GM21717 (cell line): ENCODE measurements at regions not wholly inside any gene's neighbourhood (a gene's known extent, or its start where the extent isn't known, plus 50 kb on each side); places are given as distances from the start of the nearest gene placed in this dataset.

ENCODE experiments used
- ATAC-seq: cut with Tn5 transposase; IDR thresholded peaks from one replicate; pipeline ENCODE4 v1.9.1; 2021; ENCODE audit warnings: mild to moderate bottlenecking, moderate library complexity; ENCODE audit not compliant: unreplicated experiment

DNA sequence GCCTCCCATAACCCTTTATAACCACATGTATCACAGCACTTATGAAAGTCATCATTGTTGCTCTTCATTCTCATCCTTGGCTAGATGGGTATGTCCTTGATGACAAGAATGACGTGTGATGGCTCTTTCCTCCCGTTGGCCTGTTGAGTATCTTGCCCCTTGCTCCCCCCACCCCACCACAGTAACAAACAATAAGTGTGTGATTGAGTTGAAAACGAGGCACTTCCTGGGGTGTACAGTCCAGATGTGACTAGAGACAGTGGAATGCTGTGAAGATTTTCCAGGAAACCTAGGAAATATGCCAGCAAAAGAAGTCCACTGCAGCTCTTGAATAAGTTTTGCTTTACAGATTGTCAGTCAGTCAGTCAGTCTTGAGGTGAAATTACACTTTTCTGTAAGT, 262.5 kb downstream of the ELAVL2 start:
- ATAC-seq = no peak

GRCh38 chr9:23567516-23568165, 258.4 kb downstream of the ELAVL2 start:
- no peak for ATAC-seq

DNA sequence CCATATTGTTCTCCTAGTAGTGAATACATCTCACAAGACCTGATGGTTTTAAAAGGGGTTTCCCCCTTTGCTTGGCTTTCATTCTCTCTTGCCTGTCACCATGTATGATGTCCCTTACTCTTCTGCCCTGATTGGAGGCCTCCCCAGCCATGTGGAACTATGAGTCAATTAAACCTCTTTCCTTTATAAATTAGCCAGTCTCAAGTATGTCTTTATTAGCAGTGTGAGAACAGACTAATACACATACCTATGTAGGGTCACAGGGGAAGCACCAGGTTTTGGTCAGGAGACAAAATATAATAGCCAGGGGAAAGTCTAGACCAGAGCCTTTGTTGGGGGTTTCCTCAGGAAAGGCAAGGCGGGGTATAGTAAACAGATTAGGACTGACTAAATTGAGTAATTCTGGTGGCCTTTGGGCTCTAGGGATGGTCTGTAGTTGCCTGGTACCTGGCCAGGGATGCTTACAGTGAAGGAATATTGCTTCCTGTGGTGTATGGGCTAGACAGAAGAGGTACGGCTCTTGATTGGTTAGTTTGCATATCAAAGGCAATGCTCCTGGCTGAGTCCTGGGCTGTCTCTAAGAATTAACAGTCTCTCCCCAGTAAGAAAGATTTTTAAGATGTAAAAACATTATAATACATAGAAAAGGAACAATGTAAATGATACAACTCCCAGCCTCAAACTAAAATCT, 254.5 kb downstream of the ELAVL2 start:
- ATAC-seq = no peak

DNA sequence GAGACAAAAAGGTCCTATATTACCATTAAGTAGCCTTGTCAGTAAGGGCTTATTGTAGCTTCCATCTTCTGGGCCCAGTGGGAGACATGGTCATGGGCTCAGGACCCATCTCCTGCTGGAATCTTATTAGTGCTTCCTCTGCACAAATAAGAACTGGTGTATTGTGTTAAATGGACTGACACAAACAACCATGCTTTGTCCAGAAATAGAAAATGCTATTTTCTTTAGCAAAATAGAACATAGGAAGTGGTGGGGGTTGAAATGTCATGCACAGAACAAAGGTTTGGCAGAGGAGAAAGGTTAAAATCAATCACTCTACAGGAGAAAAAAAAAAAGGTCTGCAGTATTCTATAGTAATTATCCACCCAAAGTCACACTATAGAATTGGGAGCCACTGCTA, 252.2 kb downstream of the ELAVL2 start:
- no peak for ATAC-seq

DNA sequence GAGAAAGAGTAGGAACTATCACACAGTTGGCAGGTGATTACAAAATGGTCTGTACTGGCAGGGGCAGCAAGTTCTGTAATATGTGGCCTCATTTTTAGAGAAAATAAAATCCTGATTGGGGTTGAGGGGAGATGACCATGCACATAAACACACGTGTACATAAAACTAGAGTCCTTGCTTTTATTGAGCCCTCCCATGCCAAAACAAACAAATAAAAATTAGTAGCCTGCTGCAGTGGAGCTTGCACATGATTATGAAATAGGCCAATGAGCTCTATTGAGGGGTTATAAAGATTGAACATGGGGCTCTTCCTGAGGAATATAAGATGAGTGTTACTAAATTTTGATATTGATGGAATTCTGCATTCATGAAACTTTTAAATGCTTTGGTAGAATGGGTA, 248.4 kb downstream of the ELAVL2 start:
- ATAC-seq = no peak

GRCh38 chr9:23581931-23582330, 244.1 kb downstream of the ELAVL2 start:
- no peak for ATAC-seq

- no peak for ATAC-seq
Measured at GRCh38 chr9:23582836-23583235, 243.2 kb downstream of the ELAVL2 start.

DNA sequence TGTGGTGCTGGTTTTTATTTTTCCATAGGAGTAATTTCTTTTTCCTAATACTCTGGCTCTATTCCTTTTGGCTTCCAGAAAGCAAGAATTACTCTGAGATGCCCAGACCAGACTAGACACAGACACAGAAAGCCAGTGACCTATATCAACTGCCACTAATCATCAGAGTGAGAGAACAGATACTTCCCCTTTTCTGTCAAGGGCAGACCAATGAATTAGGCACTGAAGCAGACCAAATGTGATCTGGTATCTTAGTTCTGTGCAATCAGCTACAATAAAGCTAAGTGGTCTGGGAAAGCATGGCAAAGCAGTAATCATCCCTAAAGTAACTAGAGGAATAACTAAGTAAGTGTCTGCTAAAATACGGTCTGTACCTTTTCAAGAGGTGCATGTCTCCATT, 239.1 kb downstream of the ELAVL2 start:
- ATAC-seq = no peak

DNA sequence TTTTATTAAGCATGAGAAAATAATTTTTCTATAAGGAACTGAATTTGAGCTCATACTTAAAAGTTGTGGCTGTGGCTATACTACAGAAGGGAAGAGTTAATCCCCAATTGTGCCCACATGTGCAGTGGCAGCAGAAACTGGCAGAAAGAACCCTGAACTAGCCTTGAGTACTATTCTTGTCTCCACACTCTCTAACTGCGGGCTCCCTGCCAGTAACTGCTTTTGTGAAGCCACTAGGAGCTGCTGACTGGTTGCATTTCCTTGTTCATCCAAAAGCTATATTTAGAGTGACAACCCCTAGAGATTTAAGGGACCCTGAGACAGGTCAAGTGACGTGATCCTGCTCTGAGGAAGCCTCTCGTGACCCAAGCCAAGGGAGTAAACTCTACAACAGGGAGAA, 238.6 kb downstream of the ELAVL2 start:
- ATAC-seq = no peak

DNA sequence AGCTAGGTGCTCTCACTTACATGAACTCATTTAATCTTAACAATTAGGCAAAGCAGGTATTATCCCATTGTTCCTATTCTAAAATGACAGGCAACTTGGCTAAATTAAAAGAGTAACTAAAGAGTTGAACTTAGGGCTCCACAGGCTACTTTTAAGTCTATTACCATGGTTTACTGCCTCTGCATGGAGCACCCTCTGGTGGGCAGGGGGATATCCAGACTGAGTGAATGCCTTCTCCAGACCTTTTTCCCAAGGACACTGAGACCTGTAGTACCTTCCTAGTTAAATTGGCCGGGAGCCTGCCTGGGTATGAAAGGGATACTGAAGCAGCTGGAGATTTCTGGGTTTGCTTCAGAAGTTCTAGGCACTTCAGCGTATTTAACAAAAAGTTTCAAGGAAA, 238.1 kb downstream of the ELAVL2 start:
- no peak for ATAC-seq

- no peak for ATAC-seq
Measured at GRCh38 chr9:23590276-23591000, 235.6 kb downstream of the ELAVL2 start.

DNA sequence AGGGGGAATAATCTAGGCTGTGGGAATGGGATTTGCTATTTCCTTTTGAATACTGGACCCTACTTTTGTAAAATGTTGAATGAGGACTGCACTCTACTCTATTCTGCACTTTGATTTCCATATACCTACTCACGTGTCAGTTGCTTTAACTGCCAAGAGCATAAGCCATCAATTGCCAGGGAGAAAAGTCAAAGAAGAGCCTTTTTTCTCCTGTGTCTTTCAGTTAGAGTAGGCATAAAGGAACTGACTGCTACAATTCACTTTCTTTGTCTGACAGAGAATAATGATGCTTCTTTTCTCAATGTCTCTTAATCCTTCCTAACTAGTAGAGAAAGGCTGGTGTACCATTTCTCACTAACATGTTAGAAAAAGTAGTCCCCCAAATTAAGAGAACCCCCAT, 231.6 kb downstream of the ELAVL2 start:
- ATAC-seq = no peak

DNA sequence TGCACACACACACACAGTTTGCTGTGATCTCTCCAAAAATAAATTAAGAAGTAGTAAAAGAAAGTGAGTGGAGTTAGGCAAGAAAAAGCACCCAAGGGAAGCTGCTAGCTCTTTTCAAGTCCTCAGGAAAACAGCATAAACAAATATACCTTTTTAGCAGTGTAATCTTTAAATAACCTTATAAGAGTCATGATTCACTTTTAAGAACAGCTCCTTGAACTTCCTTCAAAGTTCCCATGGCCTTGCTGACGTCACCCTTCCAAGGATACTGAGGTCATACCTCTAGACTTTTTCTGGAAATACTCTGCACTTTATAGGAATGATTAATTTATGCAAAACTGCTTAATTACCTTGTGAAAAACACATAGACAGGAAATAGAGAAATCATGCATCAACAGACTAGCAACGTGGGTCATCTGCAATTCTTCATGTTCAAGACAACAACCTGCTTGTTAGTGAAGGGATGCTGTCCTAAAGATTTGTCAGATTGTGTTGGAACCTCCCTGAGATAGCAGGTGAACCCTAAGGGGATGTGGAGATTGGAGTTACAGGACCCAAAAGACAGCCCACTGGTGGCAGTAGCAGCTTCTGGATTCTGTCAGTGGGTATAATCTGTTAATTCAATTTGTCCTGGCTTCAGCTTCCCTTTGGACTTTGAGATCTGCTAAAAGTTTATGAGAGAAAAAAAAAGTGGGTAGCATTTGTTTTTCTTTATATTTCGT, 229.0 kb downstream of the ELAVL2 start:
- ATAC-seq = no peak

GRCh38 chr9:23598994-23599393, 227.0 kb downstream of the ELAVL2 start:
- no peak for ATAC-seq

DNA sequence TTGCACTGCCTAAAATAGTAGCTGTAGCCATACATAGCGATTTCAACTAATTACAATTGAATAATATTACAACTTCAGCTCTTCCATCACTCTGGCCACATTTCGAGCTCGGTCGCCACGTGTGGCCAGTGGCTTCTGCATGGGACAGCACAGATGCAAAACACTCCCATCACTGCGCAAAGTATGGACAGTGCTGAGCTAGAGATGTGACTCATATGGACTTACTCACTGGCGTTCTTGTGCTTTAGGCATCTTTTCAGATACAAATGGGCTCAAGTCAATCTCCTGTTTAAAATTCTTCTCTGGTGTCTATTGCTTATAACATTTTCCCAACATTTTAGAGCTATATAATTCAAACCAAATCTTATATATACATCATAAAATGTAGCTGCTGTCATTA, 222.7 kb downstream of the ELAVL2 start:
- no peak for ATAC-seq

- no peak for ATAC-seq
Measured at GRCh38 chr9:23606107-23606506, 219.9 kb downstream of the ELAVL2 start.

- ATAC-seq = no peak
Measured at GRCh38 chr9:23608456-23608855, 217.6 kb downstream of the ELAVL2 start.

- ATAC-seq = no peak
Measured at GRCh38 chr9:23611869-23612268, 214.2 kb downstream of the ELAVL2 start.

GRCh38 chr9:23615569-23615968, 210.5 kb downstream of the ELAVL2 start:
- ATAC-seq = no peak

DNA sequence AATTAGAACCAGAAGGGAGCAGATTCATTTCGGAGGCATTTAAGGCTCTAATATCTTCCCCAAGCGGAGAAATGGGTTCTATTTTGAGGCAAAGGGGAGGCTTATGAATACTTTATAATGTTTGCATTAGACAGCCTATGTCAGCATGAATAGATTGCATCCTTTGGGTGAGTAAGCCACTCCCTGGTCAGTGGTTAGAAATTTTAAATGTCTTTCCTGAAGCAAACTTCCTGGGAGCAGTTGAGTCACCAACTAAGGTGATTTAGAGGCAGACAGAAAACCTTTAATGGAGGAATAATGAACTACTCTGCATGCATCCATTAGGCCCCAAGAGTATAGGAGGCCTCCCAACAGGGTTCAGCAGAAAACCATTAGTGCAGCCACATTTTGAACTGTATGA, 204.9 kb downstream of the ELAVL2 start:
- ATAC-seq = no peak

GRCh38 chr9:23621924-23622323, 204.1 kb downstream of the ELAVL2 start:
- no peak for ATAC-seq

- ATAC-seq = no peak
Measured at GRCh38 chr9:23622396-23622795, 203.6 kb downstream of the ELAVL2 start.
